Esophagus muscularis mucosa (tissue), 4 donors: ENCODE measurements at regions not wholly inside any gene's neighbourhood (a gene's known extent, or its start where the extent isn't known, plus 50 kb on each side); places are given as distances from the start of the nearest gene placed in this dataset.

Source experiments
- CTCF ChIP-seq, 3 experiments: fragments of 200-600 bp in 2 of 3; fragments of 450-650 bp in 1 of 3; sonication (generic) in 2 of 3; IDR thresholded peaks; one replicate each; pipeline ENCODE4 v1.5.1; 2017 to 2019; ENCODE audit warnings: antibody characterized with exemption in 3 of 3, mild to moderate bottlenecking in 2 of 3, moderate library complexity in 1 of 3
- EP300 ChIP-seq: sonication (generic); formaldehyde crosslinking; IDR thresholded peaks from one replicate; pipeline ENCODE4 v1.6.1; 2017; ENCODE audit warnings: antibody characterized with exemption
- POLR2A ChIP-seq: fragments of 450-650 bp; IDR thresholded peaks from one replicate; pipeline ENCODE4 v1.6.1; 2017; ENCODE audit warnings: antibody characterized with exemption, moderate library complexity, mild to moderate bottlenecking, low read depth

- TF ChIP-seq CTCF (IDR thresholded peaks at IDR 0.05), result no peak
- TF ChIP-seq POLR2A, result no peak
- no peak for TF ChIP-seq EP300
These were observed 250.3 kb upstream of the FBXO33 start for GRCh38 chr14:39682582-39682981.
